ENCODE measurements at regions not wholly inside any gene's neighbourhood (a gene's known extent, or its start where the extent isn't known, plus 50 kb on each side); places are given as distances from the start of the nearest gene placed in this dataset.

DNA sequence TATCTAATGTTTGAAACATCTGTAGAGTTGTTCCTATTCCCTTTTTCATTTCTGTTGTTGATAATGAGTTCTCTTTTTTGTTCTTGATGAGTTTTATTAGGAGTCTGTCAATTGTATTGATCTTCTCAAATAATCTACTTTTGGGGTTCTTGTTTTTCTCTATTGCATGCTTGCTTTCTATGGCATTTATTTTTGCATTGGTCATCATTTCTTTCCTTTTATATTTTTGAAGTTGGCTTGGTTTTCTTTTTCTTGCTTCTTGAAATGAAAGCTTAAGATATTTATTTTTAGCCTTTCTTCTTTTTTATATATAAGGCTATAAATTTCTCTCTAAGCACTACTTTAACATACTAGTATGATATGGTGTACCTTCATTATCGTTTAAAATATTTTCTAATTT is 381.8 kb downstream of the NPHP4 start:
- Mint-ChIP-seq H3K36me3 (peaks cover 57% of the 10 kb centered on the region), H3K27me3 (ENCODE audit: low read depth) (peaks cover 11% of the 10 kb centered on the region), H3K4me3 (no peak overlapping the region), H3K27ac (no peak overlapping the region), H3K9me3 (peaks cover 88% of the 10 kb centered on the region), H3K4me1 (no peaks in the 10 kb centered on the region)
- DNase-seq (ENCODE audit: low spot score) (no peak), ATAC-seq (no peak)
- CTCF ChIA-PET, result no interaction called here
- POLR2A ChIA-PET, result no interaction called here
- TF ChIP-seq ZNF317 (CRISPR knock-in tag; IDR thresholded peaks at IDR 0.05; ENCODE audit: borderline replicate concordance, low read depth), result no peak
- TF ChIP-seq, protein P1, sequence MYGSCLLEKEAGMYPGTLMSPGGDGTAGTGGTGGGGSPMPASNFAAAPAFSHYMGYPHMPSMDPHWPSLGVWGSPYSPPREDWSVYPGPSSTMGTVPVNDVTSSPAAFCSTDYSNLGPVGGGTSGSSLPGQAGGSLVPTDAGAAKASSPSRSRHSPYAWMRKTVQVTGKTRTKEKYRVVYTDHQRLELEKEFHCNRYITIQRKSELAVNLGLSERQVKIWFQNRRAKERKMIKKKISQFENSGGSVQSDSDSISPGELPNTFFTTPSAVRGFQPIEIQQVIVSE (CRISPR knock-in tag; IDR thresholded peaks at IDR 0.05; ENCODE audit: borderline replicate concordance), result no peak
- no peak for TF ChIP-seq EMX1 (CRISPR knock-in tag; IDR thresholded peaks at IDR 0.05)
- TF ChIP-seq ELF4 (CRISPR knock-in tag; IDR thresholded peaks at IDR 0.05; ENCODE audit: low read depth), result no peak
- TF ChIP-seq MYBL2 (CRISPR knock-in tag; IDR thresholded peaks at IDR 0.05), result no peak
- TF ChIP-seq, protein P2, sequence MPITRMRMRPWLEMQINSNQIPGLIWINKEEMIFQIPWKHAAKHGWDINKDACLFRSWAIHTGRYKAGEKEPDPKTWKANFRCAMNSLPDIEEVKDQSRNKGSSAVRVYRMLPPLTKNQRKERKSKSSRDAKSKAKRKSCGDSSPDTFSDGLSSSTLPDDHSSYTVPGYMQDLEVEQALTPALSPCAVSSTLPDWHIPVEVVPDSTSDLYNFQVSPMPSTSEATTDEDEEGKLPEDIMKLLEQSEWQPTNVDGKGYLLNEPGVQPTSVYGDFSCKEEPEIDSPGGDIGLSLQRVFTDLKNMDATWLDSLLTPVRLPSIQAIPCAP (CRISPR knock-in tag; IDR thresholded peaks at IDR 0.05), result no peak
- TF ChIP-seq, protein P3, sequence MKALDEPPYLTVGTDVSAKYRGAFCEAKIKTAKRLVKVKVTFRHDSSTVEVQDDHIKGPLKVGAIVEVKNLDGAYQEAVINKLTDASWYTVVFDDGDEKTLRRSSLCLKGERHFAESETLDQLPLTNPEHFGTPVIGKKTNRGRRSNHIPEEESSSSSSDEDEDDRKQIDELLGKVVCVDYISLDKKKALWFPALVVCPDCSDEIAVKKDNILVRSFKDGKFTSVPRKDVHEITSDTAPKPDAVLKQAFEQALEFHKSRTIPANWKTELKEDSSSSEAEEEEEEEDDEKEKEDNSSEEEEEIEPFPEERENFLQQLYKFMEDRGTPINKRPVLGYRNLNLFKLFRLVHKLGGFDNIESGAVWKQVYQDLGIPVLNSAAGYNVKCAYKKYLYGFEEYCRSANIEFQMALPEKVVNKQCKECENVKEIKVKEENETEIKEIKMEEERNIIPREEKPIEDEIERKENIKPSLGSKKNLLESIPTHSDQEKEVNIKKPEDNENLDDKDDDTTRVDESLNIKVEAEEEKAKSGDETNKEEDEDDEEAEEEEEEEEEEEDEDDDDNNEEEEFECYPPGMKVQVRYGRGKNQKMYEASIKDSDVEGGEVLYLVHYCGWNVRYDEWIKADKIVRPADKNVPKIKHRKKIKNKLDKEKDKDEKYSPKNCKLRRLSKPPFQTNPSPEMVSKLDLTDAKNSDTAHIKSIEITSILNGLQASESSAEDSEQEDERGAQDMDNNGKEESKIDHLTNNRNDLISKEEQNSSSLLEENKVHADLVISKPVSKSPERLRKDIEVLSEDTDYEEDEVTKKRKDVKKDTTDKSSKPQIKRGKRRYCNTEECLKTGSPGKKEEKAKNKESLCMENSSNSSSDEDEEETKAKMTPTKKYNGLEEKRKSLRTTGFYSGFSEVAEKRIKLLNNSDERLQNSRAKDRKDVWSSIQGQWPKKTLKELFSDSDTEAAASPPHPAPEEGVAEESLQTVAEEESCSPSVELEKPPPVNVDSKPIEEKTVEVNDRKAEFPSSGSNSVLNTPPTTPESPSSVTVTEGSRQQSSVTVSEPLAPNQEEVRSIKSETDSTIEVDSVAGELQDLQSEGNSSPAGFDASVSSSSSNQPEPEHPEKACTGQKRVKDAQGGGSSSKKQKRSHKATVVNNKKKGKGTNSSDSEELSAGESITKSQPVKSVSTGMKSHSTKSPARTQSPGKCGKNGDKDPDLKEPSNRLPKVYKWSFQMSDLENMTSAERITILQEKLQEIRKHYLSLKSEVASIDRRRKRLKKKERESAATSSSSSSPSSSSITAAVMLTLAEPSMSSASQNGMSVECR (CRISPR knock-in tag; IDR thresholded peaks at IDR 0.05; ENCODE audit: borderline replicate concordance), result no peak
- TF ChIP-seq, protein P4, sequence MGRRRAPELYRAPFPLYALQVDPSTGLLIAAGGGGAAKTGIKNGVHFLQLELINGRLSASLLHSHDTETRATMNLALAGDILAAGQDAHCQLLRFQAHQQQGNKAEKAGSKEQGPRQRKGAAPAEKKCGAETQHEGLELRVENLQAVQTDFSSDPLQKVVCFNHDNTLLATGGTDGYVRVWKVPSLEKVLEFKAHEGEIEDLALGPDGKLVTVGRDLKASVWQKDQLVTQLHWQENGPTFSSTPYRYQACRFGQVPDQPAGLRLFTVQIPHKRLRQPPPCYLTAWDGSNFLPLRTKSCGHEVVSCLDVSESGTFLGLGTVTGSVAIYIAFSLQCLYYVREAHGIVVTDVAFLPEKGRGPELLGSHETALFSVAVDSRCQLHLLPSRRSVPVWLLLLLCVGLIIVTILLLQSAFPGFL (CRISPR knock-in tag; IDR thresholded peaks at IDR 0.05; ENCODE audit: borderline replicate concordance), result no peak
- TF ChIP-seq SMAD4 (CRISPR knock-in tag; IDR thresholded peaks at IDR 0.05), result no peak
- TF ChIP-seq, protein P5, sequence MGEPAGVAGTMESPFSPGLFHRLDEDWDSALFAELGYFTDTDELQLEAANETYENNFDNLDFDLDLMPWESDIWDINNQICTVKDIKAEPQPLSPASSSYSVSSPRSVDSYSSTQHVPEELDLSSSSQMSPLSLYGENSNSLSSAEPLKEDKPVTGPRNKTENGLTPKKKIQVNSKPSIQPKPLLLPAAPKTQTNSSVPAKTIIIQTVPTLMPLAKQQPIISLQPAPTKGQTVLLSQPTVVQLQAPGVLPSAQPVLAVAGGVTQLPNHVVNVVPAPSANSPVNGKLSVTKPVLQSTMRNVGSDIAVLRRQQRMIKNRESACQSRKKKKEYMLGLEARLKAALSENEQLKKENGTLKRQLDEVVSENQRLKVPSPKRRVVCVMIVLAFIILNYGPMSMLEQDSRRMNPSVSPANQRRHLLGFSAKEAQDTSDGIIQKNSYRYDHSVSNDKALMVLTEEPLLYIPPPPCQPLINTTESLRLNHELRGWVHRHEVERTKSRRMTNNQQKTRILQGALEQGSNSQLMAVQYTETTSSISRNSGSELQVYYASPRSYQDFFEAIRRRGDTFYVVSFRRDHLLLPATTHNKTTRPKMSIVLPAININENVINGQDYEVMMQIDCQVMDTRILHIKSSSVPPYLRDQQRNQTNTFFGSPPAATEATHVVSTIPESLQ (CRISPR knock-in tag; IDR thresholded peaks at IDR 0.05), result no peak
- TF ChIP-seq ZBTB21 (CRISPR knock-in tag; IDR thresholded peaks at IDR 0.05; ENCODE audit: borderline replicate concordance), result no peak
- TF ChIP-seq JUN (CRISPR knock-in tag; IDR thresholded peaks at IDR 0.05), result no peak
- TF ChIP-seq, protein P6, sequence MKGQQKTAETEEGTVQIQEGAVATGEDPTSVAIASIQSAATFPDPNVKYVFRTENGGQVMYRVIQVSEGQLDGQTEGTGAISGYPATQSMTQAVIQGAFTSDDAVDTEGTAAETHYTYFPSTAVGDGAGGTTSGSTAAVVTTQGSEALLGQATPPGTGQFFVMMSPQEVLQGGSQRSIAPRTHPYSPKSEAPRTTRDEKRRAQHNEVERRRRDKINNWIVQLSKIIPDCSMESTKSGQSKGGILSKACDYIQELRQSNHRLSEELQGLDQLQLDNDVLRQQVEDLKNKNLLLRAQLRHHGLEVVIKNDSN (CRISPR knock-in tag; IDR thresholded peaks at IDR 0.05), result no peak
- TF ChIP-seq SOX15 (CRISPR knock-in tag; IDR thresholded peaks at IDR 0.05), result no peak
- TF ChIP-seq TP53 (CRISPR knock-in tag; IDR thresholded peaks at IDR 0.05), result no peak
- TF ChIP-seq NFATC4 (CRISPR knock-in tag; IDR thresholded peaks at IDR 0.05), result no peak
- TF ChIP-seq, protein P7, sequence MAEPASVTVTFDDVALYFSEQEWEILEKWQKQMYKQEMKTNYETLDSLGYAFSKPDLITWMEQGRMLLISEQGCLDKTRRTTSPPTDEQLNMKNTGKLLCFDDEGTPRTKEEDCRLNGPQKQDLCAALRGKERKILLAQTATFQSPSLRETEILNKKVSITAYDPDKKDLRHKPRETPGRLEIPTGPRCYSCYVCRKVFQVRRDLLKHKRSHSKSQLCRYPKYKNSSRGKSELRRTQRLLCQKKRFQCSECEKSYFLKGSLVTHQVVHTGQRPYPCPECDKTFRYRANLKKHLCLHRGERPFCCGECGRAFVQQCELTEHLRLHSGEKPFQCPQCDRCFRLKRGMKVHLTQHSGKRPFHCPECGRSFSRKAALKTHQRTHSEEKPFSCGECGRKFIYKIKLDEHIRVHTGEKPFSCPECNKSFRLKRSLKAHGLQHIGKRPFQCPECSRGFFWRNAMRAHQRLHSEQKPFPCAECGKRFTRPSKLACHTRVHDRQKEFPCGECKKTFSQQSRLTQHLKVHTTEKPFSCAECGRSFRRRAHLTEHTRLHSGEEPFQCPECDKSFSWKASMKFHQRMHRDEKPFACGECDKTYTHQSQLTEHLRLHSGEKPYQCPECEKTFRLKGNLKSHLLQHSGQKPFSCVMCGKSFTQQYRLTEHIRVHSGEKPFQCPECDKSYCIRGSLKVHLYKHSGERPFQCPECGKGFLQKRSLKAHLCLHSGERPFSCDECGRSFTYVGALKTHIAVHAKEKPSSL (CRISPR knock-in tag; conservative IDR thresholded peaks at IDR 0.05), result no peak

Data from WTC11 (cell line).